GM10248 (cell line): ENCODE measurements at regions not wholly inside any gene's neighbourhood (a gene's known extent, or its start where the extent isn't known, plus 50 kb on each side); places are given as distances from the start of the nearest gene placed in this dataset.
"Not testable (repeated sequence)": the region's sequence is repeated elsewhere in the genome, so short reads cannot be mapped to it uniquely, and the experiment has no call there.

ENCODE experiments used
- CTCF ChIA-PET: fragments of 300-600 bp; sonication (Branson Sonifier 250); formaldehyde crosslinking; extraction: SDS; loops from one replicate; lab custom pipeline; 2021; ENCODE audit warnings: antibody characterized with exemption; lab: Yijun Ruan, JAX
- POLR2A ChIA-PET: fragments of 350-650 bp; sonication (Branson Sonifier 250); formaldehyde crosslinking; extraction: SDS; loops from one replicate; lab custom pipeline; 2020; ENCODE audit warnings: antibody characterized with exemption; lab: Yijun Ruan, JAX
- DNase-seq: peaks from one replicate; pipeline ENCODE4 v3.0.0; 2012; ENCODE audit errors: extremely low spot score
- CTCF ChIP-seq: IDR thresholded peaks from 2 replicates; pipeline ENCODE4 v1.5.1; 2012; ENCODE audit warnings: mild to moderate bottlenecking, low read depth; ENCODE audit errors: extremely low read depth, missing control alignments, control extremely low read depth

GRCh38 chr10:2201534-2202099, 464.3 kb upstream of the ADARB2 start:
- no peak for TF ChIP-seq CTCF
- CTCF ChIA-PET: no interaction called here
- DNase-seq: no peak
- POLR2A ChIA-PET: no interaction called here

GRCh38 chr10:2197663-2198062, 460.3 kb upstream of the ADARB2 start:
- POLR2A ChIA-PET: no interaction called here
- no peak for TF ChIP-seq CTCF
- DNase-seq: no peak
- CTCF ChIA-PET: no interaction called here

GRCh38 chr10:2196272-2196671, 458.9 kb upstream of the ADARB2 start:
- CTCF ChIA-PET: interaction anchor here (1.2 kb wide), 1 partner anchor 18 kb away, joined by 4 read pairs; no protein-coding TSS in a partner anchor
- DNase-seq: no peak
- no peak for TF ChIP-seq CTCF
- POLR2A ChIA-PET: no interaction called here

- DNase-seq, POLR2A ChIA-PET, CTCF ChIA-PET: not testable (repeated sequence)
These were observed 452.0 kb upstream of the ADARB2 start for GRCh38 chr10:2189356-2189755.

GRCh38 chr10:2188371-2188770, 451.0 kb upstream of the ADARB2 start:
- no peak for DNase-seq
- ChIA-PET CTCF (no interaction called here), POLR2A (no interaction called here)
- TF ChIP-seq CTCF: no peak

GRCh38 chr10:2173327-2173726, 436.0 kb upstream of the ADARB2 start:
- POLR2A ChIA-PET: no interaction called here
- DNase-seq: no peak
- no peak for TF ChIP-seq CTCF
- CTCF ChIA-PET: interaction anchor here (1.2 kb wide), 1 partner anchor 25 kb away, joined by 3 read pairs; no protein-coding TSS in a partner anchor

- no peak for DNase-seq
- CTCF ChIA-PET: no interaction called here
- POLR2A ChIA-PET: no interaction called here
- no peak for TF ChIP-seq CTCF
These were observed 428.6 kb upstream of the ADARB2 start for GRCh38 chr10:2165771-2166460.
